K562 (cell line): ENCODE measurements at regions not wholly inside any gene's neighbourhood (a gene's known extent, or its start where the extent isn't known, plus 50 kb on each side); places are given as distances from the start of the nearest gene placed in this dataset.

Experiments used
- ATAC-seq: fragments of 200-7000 bp; cut with Tn5 transposase; 3 replicates; pipeline ENCODE4 v1.9.1; 2020; ENCODE audit warnings: moderate library complexity
- BruUV-seq: library from RNA; stranded (reverse); fragments of 400-500 nt; replicated peaks from 2 replicates; lab custom pipeline; 2021; lab: Mats Ljungman, UMichigan
- CTCF ChIA-PET: fragments of 300-600 bp; formaldehyde crosslinking; extraction: SDS; loops from one replicate; lab custom pipeline; 2021; ENCODE audit warnings: low intra/inter-chr PET ratio; lab: Yijun Ruan, JAX
- POLR2A ChIA-PET: fragments of 300-600, 350-650 bp; sonication (Branson Sonifier 250); formaldehyde crosslinking; extraction: SDS; loops from one replicate; lab custom pipeline; 2021; ENCODE audit warnings: antibody characterized with exemption, inconsistent platforms; lab: Yijun Ruan, JAX
- DNase-seq, 4 experiments: peaks; one replicate each; pipeline versions ENCODE4 v3.0.0 to v3.0.0-alpha.2; 2011 to 2018; ENCODE audit warnings: low spot score in 3 of 4, mixed read lengths in 3 of 4; ENCODE audit errors: extremely low read depth in 1 of 4
- FAIRE-seq: peaks from 2 replicates; lab custom pipeline; 2011; peaks lifted over from hg19 to GRCh38; lab: Jason Lieb, UNC
- H2AFZ ChIP-seq: 2 replicates; pipeline ENCODE4 v1.6.0; 2011; ENCODE audit warnings: low read depth, low read length, control low read depth, inconsistent platforms
- H3K27ac ChIP-seq: fragments of 200-600 bp; 3 replicates; pipeline ENCODE4 v1.8.0; 2011; ENCODE audit warnings: low read depth, mild to moderate bottlenecking, control low read depth, inconsistent platforms, low read length, moderate library complexity, mixed read lengths; ENCODE audit errors: extremely low read depth
- H3K27me3 ChIP-seq, 2 experiments: fragments of 300-600 bp in 1 of 2; 2 replicates in 1 of 2; 3 replicates in 1 of 2; pipeline versions ENCODE4 v1.6.0 to v1.8.0; 2011; ENCODE audit warnings: inconsistent platforms in 2 of 2, low read length in 2 of 2, mild to moderate bottlenecking in 1 of 2, mixed read lengths in 1 of 2, moderate library complexity in 1 of 2; ENCODE audit not compliant: control insufficient read depth in 2 of 2, insufficient read depth in 2 of 2
- H3K36me3 ChIP-seq: fragments of 300-600 bp; 3 replicates; pipeline ENCODE4 v1.8.0; 2011; ENCODE audit warnings: mild to moderate bottlenecking, low read length, inconsistent platforms; ENCODE audit not compliant: control insufficient read depth, insufficient read depth
- H3K4me1 ChIP-seq, 2 experiments: fragments of 200-600 bp in 1 of 2; replicated peaks in 1 of 2; 2 replicates in 1 of 2; 3 replicates in 1 of 2; pipeline versions ENCODE4 v1.5.1 to v1.8.0; 2011; ENCODE audit warnings: inconsistent platforms in 2 of 2, low read length in 2 of 2, mild to moderate bottlenecking in 1 of 2, mixed read lengths in 1 of 2, moderate library complexity in 1 of 2; ENCODE audit not compliant: control insufficient read depth in 2 of 2, insufficient read depth in 2 of 2
- H3K4me2 ChIP-seq: 2 replicates; pipeline ENCODE4 v1.6.1; 2011; ENCODE audit warnings: low read length, control low read depth, inconsistent platforms, mixed read lengths; ENCODE audit not compliant: insufficient read depth
- H3K4me3 ChIP-seq: fragments of 200-600 bp; sonication (generic), shearing (Covaris generic); 2 replicates; pipeline ENCODE4 v1.5.1; 2016; ENCODE audit warnings: control low read depth, inconsistent platforms
- H3K79me2 ChIP-seq: fragments of 200-600 bp; 3 replicates; pipeline ENCODE4 v1.8.0; 2011; ENCODE audit warnings: low read length, inconsistent platforms; ENCODE audit not compliant: control insufficient read depth, insufficient read depth
- H3K9ac ChIP-seq, 2 experiments: 2 replicates each; pipeline versions ENCODE4 v1.6.0 to v1.6.1; 2011; ENCODE audit warnings: low read depth in 2 of 2, low read length in 2 of 2, control low read depth in 1 of 2, inconsistent platforms in 1 of 2, mild to moderate bottlenecking in 1 of 2, mixed read lengths in 1 of 2; ENCODE audit not compliant: insufficient read depth in 1 of 2
- H3K9me1 ChIP-seq: one replicate; pipeline ENCODE4 v1.6.0; 2011; ENCODE audit warnings: inconsistent platforms, mild to moderate bottlenecking, low read length, moderate library complexity; ENCODE audit not compliant: control insufficient read depth, insufficient read depth
- H3K9me3 ChIP-seq: replicated peaks from 2 replicates; pipeline ENCODE4 v1.5.1; 2011; ENCODE audit warnings: low read depth, low read length, inconsistent platforms; ENCODE audit not compliant: control insufficient read depth, insufficient read depth
- H4K20me1 ChIP-seq: replicated peaks from 2 replicates; pipeline ENCODE4 v1.6.1; 2011; ENCODE audit warnings: low read length, inconsistent platforms, mixed read lengths; ENCODE audit not compliant: control insufficient read depth, insufficient read depth
- FOSL1 ChIP-seq: fragments of 200-800 bp; sonication (Bioruptor generic); conservative IDR thresholded peaks from 2 replicates; pipeline ENCODE4 v1.6.1; 2016; ENCODE audit warnings: missing genetic modification characterization, missing compliant biosample characterization
- WGBS: fragments of 100-300 bp; shearing (Covaris generic); methylation state at CpG from one replicate; pipeline ENCODE4 v1.1.6; 2016; ENCODE audit warnings: low coverage, mixed read lengths; ENCODE audit not compliant: insufficient coverage; ENCODE audit errors: missing lambda C conversion rate; 5-methylcytosine and 5-hydroxymethylcytosine counted together
- in situ Hi-C: fragments of 300-500 bp; cut with MboI; formaldehyde crosslinking; loops from 4 replicates; pipeline ENCODE4 v1.15.0; 2018; ENCODE audit warnings: inconsistent platforms, mixed read lengths
- intact Hi-C: fragments of 100-400 bp; cut with micrococcal nuclease; formaldehyde crosslinking; loops from 2 replicates; pipeline ENCODE4 v1.14.2; 2022
- TF ChIP-seq, protein P1 (sequence below): sonication (generic); formaldehyde crosslinking; IDR thresholded peaks from 2 replicates; pipeline ENCODE4 v1.8.1; 2023; ENCODE audit warnings: missing genetic modification reagents, mild to moderate bottlenecking, borderline replicate concordance

DNA sequence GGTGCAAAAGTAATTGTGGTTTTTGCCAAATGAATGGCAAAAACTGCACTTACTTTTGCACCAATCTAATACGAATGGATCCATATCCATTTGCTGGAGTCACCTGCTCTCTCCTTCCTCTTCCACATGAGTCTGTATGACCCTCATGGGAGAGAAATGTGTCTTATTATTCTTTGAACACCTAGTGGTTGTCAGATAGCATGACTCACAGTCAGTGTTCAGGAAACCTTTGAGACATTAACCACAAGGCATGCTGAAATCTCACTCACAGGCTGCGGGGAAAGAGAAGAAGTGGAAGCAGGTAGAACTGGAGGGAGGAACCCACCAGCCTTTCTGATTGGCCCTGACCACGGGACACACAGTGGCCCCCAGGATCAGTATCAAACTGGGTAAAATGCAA lies 222.8 kb upstream of the KLF4 start:
- CTCF ChIA-PET: no interaction called here
- Histone ChIP-seq H3K9me1 (no peaks in the 10 kb centered on the region), H3K4me1 (peaks cover 0 to 20% of the 10 kb centered on the region in 2 experiments; a peak in 2 of 5 replicates), H3K27me3 (peaks cover 20 to 26% of the 10 kb centered on the region in 2 experiments), H3K9me3 (no peaks in the 10 kb centered on the region), H3K4me2 (no peak overlapping the region), H3K79me2 (no peaks in the 10 kb centered on the region), H4K20me1 (0 out of 2 replicates have a peak, but pooled peaks cover under 1% of the 10 kb centered on the region), H3K36me3 (no peaks in the 10 kb centered on the region)
- in situ Hi-C loops: no loop called here
- peak; percentile 59 for ATAC-seq
- peak in 1 of 4 experiments; percentile 12 for DNase-seq
- POLR2A ChIA-PET: interaction anchor here (1.3 kb wide), 1 partner anchor 8 kb away, joined by 3 read pairs; no protein-coding TSS in a partner anchor
- FAIRE-seq: no peak
- TF ChIP-seq, protein P1, sequence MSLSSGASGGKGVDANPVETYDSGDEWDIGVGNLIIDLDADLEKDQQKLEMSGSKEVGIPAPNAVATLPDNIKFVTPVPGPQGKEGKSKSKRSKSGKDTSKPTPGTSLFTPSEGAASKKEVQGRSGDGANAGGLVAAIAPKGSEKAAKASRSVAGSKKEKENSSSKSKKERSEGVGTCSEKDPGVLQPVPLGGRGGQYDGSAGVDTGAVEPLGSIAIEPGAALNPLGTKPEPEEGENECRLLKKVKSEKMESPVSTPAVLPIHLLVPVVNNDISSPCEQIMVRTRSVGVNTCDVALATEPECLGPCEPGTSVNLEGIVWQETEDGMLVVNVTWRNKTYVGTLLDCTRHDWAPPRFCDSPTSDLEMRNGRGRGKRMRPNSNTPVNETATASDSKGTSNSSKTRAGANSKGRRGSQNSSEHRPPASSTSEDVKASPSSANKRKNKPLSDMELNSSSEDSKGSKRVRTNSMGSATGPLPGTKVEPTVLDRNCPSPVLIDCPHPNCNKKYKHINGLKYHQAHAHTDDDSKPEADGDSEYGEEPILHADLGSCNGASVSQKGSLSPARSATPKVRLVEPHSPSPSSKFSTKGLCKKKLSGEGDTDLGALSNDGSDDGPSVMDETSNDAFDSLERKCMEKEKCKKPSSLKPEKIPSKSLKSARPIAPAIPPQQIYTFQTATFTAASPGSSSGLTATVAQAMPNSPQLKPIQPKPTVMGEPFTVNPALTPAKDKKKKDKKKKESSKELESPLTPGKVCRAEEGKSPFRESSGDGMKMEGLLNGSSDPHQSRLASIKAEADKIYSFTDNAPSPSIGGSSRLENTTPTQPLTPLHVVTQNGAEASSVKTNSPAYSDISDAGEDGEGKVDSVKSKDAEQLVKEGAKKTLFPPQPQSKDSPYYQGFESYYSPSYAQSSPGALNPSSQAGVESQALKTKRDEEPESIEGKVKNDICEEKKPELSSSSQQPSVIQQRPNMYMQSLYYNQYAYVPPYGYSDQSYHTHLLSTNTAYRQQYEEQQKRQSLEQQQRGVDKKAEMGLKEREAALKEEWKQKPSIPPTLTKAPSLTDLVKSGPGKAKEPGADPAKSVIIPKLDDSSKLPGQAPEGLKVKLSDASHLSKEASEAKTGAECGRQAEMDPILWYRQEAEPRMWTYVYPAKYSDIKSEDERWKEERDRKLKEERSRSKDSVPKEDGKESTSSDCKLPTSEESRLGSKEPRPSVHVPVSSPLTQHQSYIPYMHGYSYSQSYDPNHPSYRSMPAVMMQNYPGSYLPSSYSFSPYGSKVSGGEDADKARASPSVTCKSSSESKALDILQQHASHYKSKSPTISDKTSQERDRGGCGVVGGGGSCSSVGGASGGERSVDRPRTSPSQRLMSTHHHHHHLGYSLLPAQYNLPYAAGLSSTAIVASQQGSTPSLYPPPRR (CRISPR knock-in tag): no peak
- peak; percentile 50; the same call in 1 of the 2 replicates for TF ChIP-seq FOSL1 (tag)
- TF ChIP-seq, all 486 proteins: peak for 1
- 7% methylated on average over 3 of the region's 3 CpGs for WGBS
- Histone ChIP-seq H3K4me3 (no peak overlapping the region), H2AFZ (no peak overlapping the region), H3K9ac (no peak overlapping the region), H3K27ac (no peak overlapping the region)
- intact Hi-C loops: no loop called here
- BruUV-seq: no TSS peak
